HEK293 (cell line): ENCODE measurements at regions not wholly inside any gene's neighbourhood (a gene's known extent, or its start where the extent isn't known, plus 50 kb on each side); places are given as distances from the start of the nearest gene placed in this dataset.

Experiments
- CTCF ChIA-PET: fragments of 350-600 bp; formaldehyde crosslinking; extraction: SDS; loops from one replicate; lab custom pipeline; 2021; ENCODE audit warnings: antibody characterized with exemption; lab: Yijun Ruan, JAX
- POLR2A ChIA-PET: fragments of 300-600 bp; formaldehyde crosslinking; extraction: SDS; loops from one replicate; lab custom pipeline; 2020; ENCODE audit warnings: antibody characterized with exemption, inconsistent platforms; lab: Yijun Ruan, JAX
- H3K27ac ChIP-seq: fragments of 200-500 bp; sonication (Bioruptor generic); 2 replicates; pipeline ENCODE4 v1.5.1; 2014; ENCODE audit warnings: low read depth, low read length, control low read depth, inconsistent platforms; ENCODE audit errors: extremely low read depth
- H3K36me3 ChIP-seq, 2 experiments: fragments of 200-500 bp in 1 of 2; sonication (Bioruptor generic) in 1 of 2; 1 replicate in 1 of 2; 2 replicates in 1 of 2; pipeline ENCODE4 v1.5.1; 2014 to 2017; ENCODE audit warnings: inconsistent platforms in 2 of 2, low read length in 2 of 2; ENCODE audit not compliant: control insufficient read depth in 2 of 2, insufficient read depth in 1 of 2
- H3K4me1 ChIP-seq: fragments of 200-500 bp; sonication (Bioruptor generic); 2 replicates; pipeline ENCODE4 v1.5.1; 2014; ENCODE audit warnings: mild to moderate bottlenecking, low read length, inconsistent platforms; ENCODE audit not compliant: control insufficient read depth, insufficient read depth
- H3K4me3 ChIP-seq: 2 replicates; pipeline ENCODE4 v1.5.1; 2011; ENCODE audit warnings: low read depth, mild to moderate bottlenecking, control low read depth, low read length, moderate library complexity
- H3K9me3 ChIP-seq: fragments of 200-500 bp; sonication (Bioruptor generic); 2 replicates; pipeline ENCODE4 v1.5.1; 2014; ENCODE audit warnings: low read depth, low read length, inconsistent platforms; ENCODE audit not compliant: control insufficient read depth, insufficient read depth
- INSM2 ChIP-seq: fragments of 450-650 bp; formaldehyde crosslinking; IDR thresholded peaks from 2 replicates; pipeline ENCODE4 v1.5.1; 2016; ENCODE audit warnings: missing biosample characterization, missing genetic modification characterization
- TCF7L2 ChIP-seq: IDR thresholded peaks from 2 replicates; pipeline ENCODE4 v1.6.1; 2011; ENCODE audit warnings: low read depth, mild to moderate bottlenecking, inconsistent platforms, low read length, moderate library complexity, borderline replicate concordance
- ZBTB17 ChIP-seq: fragments of 450-650 bp; formaldehyde crosslinking; IDR thresholded peaks from 2 replicates; pipeline ENCODE4 v1.5.1; 2016; ENCODE audit warnings: missing biosample characterization, missing genetic modification characterization
- ZBTB20 ChIP-seq: fragments of 450-650 bp; formaldehyde crosslinking; IDR thresholded peaks from 2 replicates; pipeline ENCODE4 v1.5.1; 2016; ENCODE audit warnings: missing biosample characterization, missing genetic modification characterization
- ZBTB7A ChIP-seq: fragments of 450-650 bp; formaldehyde crosslinking; IDR thresholded peaks from 2 replicates; pipeline ENCODE4 v1.5.1; 2016; ENCODE audit warnings: low read depth, missing biosample characterization, missing genetic modification characterization
- ZFP41 ChIP-seq: fragments of 450-650 bp; formaldehyde crosslinking; IDR thresholded peaks from 2 replicates; pipeline ENCODE4 v1.5.1; 2016; ENCODE audit warnings: missing biosample characterization, missing genetic modification characterization, borderline replicate concordance
- ZNF132 ChIP-seq: fragments of 450-650 bp; formaldehyde crosslinking; IDR thresholded peaks from 2 replicates; pipeline ENCODE4 v1.5.1; 2017; ENCODE audit warnings: missing biosample characterization, missing genetic modification characterization, borderline replicate concordance
- ZNF211 ChIP-seq: fragments of 450-650 bp; formaldehyde crosslinking; IDR thresholded peaks from 2 replicates; pipeline ENCODE4 v1.5.1; 2016; ENCODE audit warnings: low read depth, missing biosample characterization, missing genetic modification characterization
- ZNF223 ChIP-seq: fragments of 450-650 bp; formaldehyde crosslinking; IDR thresholded peaks from 2 replicates; pipeline ENCODE4 v1.5.1; 2016; ENCODE audit warnings: missing biosample characterization, missing genetic modification characterization
- ZNF26 ChIP-seq: fragments of 450-650 bp; formaldehyde crosslinking; IDR thresholded peaks from 2 replicates; pipeline ENCODE4 v1.5.1; 2016; ENCODE audit warnings: missing biosample characterization, missing genetic modification characterization
- ZNF362 ChIP-seq: fragments of 450-650 bp; formaldehyde crosslinking; IDR thresholded peaks from 2 replicates; pipeline ENCODE4 v1.5.1; 2016; ENCODE audit warnings: missing biosample characterization, missing genetic modification characterization
- ZNF398 ChIP-seq: fragments of 450-650 bp; formaldehyde crosslinking; IDR thresholded peaks from 2 replicates; pipeline ENCODE4 v1.5.1; 2017; ENCODE audit warnings: missing biosample characterization, missing genetic modification characterization
- ZNF501 ChIP-seq: fragments of 450-650 bp; formaldehyde crosslinking; IDR thresholded peaks from 2 replicates; pipeline ENCODE4 v1.5.1; 2016; ENCODE audit warnings: missing biosample characterization, missing genetic modification characterization
- ZNF513 ChIP-seq: fragments of 450-650 bp; IDR thresholded peaks from 2 replicates; pipeline ENCODE4 v1.5.1; 2018; ENCODE audit warnings: missing biosample characterization, missing genetic modification characterization
- ZNF514 ChIP-seq: fragments of 450-650 bp; formaldehyde crosslinking; IDR thresholded peaks from 2 replicates; pipeline ENCODE4 v1.5.1; 2016; ENCODE audit warnings: missing biosample characterization, missing genetic modification characterization
- ZNF571 ChIP-seq: fragments of 450-650 bp; formaldehyde crosslinking; IDR thresholded peaks from 2 replicates; pipeline ENCODE4 v1.5.0; 2017; ENCODE audit warnings: missing biosample characterization, missing genetic modification characterization
- ZNF658 ChIP-seq: fragments of 450-650 bp; formaldehyde crosslinking; IDR thresholded peaks from 2 replicates; pipeline ENCODE4; 2016; ENCODE audit warnings: missing biosample characterization, missing genetic modification characterization
- ZNF777 ChIP-seq: fragments of 450-650 bp; formaldehyde crosslinking; IDR thresholded peaks from 2 replicates; pipeline ENCODE4 v1.5.1; 2017; ENCODE audit warnings: missing biosample characterization, missing genetic modification characterization, borderline replicate concordance
- ZSCAN23 ChIP-seq: fragments of 450-650 bp; formaldehyde crosslinking; IDR thresholded peaks from 2 replicates; pipeline ENCODE4 v1.5.1; 2016; ENCODE audit warnings: missing biosample characterization, missing genetic modification characterization

GRCh38 chr7:36096460-36097095 lies 56.5 kb upstream of the EEPD1 start:
- ChIA-PET CTCF (interaction anchor here (0.7 to 1.9 kb wide), 2 partner anchors 75 to 222 kb away, joined by 3 to 6 read pairs; no protein-coding TSS in a partner anchor), POLR2A (no interaction called here)
- H3K9me3 ChIP-seq: no peaks in the 10 kb centered on the region
- H3K4me1 ChIP-seq: no peaks in the 10 kb centered on the region
- TF ChIP-seq ZNF658 (no peak), ZBTB17 (tag by site-specific recombination) (no peak)
- no peak overlapping the region for H3K27ac ChIP-seq
- no peaks in the 10 kb centered on the region for H3K36me3 ChIP-seq
- H3K4me3 ChIP-seq: no peak overlapping the region

GRCh38 chr7:36098096-36098495 lies 55.0 kb upstream of the EEPD1 start:
- ChIA-PET CTCF (interaction anchor here (0.9 to 1.9 kb wide), 2 partner anchors 15 to 221 kb away, joined by 4 to 6 read pairs; no protein-coding TSS in a partner anchor), POLR2A (no interaction called here)
- Histone ChIP-seq H3K36me3 (no peaks in the 10 kb centered on the region), H3K27ac (no peak overlapping the region), H3K4me1 (no peaks in the 10 kb centered on the region), H3K4me3 (no peak overlapping the region), H3K9me3 (no peaks in the 10 kb centered on the region)
- TF ChIP-seq ZNF514 (no peak), INSM2 (no peak), ZNF211 (tag by site-specific recombination) (no peak), ZNF571 (no peak), ZFP41 (tag by site-specific recombination) (no peak)

- H3K9me3 ChIP-seq: no peaks in the 10 kb centered on the region
- no peaks in the 10 kb centered on the region for H3K4me1 ChIP-seq
- TF ChIP-seq ZNF777 (tag by site-specific recombination): no peak
- TF ChIP-seq ZBTB7A (tag by site-specific recombination): no peak
- no peak for TF ChIP-seq ZNF223 (tag by site-specific recombination)
- TF ChIP-seq ZNF398 (tag by site-specific recombination): no peak
- TF ChIP-seq ZNF513 (tag by site-specific recombination): no peak
- no peak for TF ChIP-seq ZSCAN23 (tag by site-specific recombination)
- TF ChIP-seq ZNF26 (tag by site-specific recombination): no peak
- TF ChIP-seq ZNF501: no peak
- no peak for TF ChIP-seq ZBTB20 (tag by site-specific recombination)
- no peak for TF ChIP-seq TCF7L2
- no peak for TF ChIP-seq ZNF362 (tag by site-specific recombination)
- TF ChIP-seq ZNF132 (tag by site-specific recombination): no peak
- TF ChIP-seq, all 188 proteins: peak for 0
- ChIA-PET CTCF (no interaction called here), POLR2A (no interaction called here)
- no peak overlapping the region for H3K4me3 ChIP-seq
- no peak overlapping the region for H3K27ac ChIP-seq
- H3K36me3 ChIP-seq: no peaks in the 10 kb centered on the region
Measured at GRCh38 chr7:36100226-36100625, 52.8 kb upstream of the EEPD1 start.
